GM12874 (cell line): ENCODE measurements at regions not wholly inside any gene's neighbourhood (a gene's known extent, or its start where the extent isn't known, plus 50 kb on each side); places are given as distances from the start of the nearest gene placed in this dataset.

Experiments
- TF ChIP-seq, protein P1 (sequence below): IDR thresholded peaks from 2 replicates; pipeline ENCODE4 v1.5.1; 2011; ENCODE audit warnings: low read depth, mild to moderate bottlenecking, control low read depth, low read length, moderate library complexity; ENCODE audit not compliant: insufficient read depth

- TF ChIP-seq, protein P1, sequence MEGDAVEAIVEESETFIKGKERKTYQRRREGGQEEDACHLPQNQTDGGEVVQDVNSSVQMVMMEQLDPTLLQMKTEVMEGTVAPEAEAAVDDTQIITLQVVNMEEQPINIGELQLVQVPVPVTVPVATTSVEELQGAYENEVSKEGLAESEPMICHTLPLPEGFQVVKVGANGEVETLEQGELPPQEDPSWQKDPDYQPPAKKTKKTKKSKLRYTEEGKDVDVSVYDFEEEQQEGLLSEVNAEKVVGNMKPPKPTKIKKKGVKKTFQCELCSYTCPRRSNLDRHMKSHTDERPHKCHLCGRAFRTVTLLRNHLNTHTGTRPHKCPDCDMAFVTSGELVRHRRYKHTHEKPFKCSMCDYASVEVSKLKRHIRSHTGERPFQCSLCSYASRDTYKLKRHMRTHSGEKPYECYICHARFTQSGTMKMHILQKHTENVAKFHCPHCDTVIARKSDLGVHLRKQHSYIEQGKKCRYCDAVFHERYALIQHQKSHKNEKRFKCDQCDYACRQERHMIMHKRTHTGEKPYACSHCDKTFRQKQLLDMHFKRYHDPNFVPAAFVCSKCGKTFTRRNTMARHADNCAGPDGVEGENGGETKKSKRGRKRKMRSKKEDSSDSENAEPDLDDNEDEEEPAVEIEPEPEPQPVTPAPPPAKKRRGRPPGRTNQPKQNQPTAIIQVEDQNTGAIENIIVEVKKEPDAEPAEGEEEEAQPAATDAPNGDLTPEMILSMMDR = no peak
Observed at GRCh38 chr5:2383698-2384065, 367.8 kb downstream of the IRX2 start.

DNA sequence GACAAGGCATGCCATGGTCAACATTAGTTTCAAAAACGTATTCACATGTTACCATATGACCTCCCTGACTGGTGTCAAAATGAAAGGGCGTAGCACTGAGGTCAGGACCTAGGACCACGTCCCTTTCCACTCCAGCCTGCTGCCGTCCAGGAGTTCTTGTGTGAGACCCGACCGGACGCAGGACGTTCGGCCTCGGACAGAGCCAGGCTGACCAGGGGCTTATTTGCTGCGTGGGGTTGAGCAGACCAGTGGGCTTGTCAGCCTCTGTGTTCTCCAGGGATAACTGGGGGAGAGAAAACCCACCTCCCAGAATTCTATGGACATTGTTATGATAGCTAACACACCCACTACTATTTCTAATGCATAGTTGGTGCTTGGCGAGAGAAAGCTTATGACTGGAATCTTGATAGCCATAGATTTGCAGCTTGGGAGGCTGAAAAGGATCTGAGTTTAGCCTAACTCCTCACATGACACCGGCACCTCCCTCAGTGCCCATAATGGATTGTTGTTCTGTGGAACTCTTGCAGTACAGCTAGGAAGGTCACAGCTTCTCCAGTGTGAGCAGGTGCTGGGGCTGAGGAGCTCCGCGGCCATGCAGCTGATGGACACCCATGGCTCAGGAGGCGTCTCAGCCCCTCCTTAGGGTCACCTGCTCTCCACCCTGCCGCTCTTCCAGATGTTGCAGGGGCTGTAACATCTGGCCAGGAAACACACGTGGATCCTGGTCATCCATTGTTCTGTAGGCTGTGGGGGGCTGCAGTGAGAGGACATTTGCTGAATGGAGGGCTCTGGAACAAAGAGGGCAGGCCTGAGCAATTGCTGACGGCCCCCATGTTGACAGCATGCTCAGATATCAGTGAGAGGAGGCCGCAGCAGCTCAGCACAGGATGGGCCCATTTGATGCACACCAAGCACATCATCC, 368.4 kb downstream of the IRX2 start:
- TF ChIP-seq, protein P1 = no peak

- TF ChIP-seq, protein P1 = no peak
Observed at GRCh38 chr5:2381861-2382260, 369.6 kb downstream of the IRX2 start.

DNA sequence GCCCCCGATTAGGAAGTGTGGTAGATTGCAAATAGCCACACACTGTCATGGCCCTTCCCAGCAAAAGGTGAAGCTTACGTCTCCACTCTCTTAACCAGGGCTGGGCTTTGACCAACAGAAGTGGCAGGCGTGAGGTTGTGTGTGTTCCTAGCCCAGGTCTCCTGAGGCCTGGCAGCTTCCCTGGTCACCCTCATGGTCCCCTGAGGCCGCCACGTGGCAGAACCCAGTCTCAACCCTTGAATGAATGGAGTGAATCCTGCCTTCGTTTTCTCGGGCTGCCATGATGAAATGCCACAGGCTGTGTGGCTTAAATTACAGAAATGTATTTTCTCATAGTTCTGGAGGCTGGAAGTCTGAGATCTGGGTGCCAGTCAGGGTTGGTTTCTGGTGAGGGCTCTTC, 370.4 kb downstream of the IRX2 start:
- TF ChIP-seq, protein P1 = no peak

- TF ChIP-seq, protein P1 = no peak
Observed at GRCh38 chr5:2378976-2379375, 372.5 kb downstream of the IRX2 start.

GRCh38 chr5:2378108-2378507, 373.4 kb downstream of the IRX2 start:
- TF ChIP-seq, protein P1 = no peak

- TF ChIP-seq, protein P1 = no peak
Observed at GRCh38 chr5:2376486-2376885, 375.0 kb downstream of the IRX2 start.
